ENCODE measurements at regions not wholly inside any gene's neighbourhood (a gene's known extent, or its start where the extent isn't known, plus 50 kb on each side); places are given as distances from the start of the nearest gene placed in this dataset.
"Not testable (repeated sequence)": the region's sequence is repeated elsewhere in the genome, so short reads cannot be mapped to it uniquely, and the experiment has no call there.

DNA sequence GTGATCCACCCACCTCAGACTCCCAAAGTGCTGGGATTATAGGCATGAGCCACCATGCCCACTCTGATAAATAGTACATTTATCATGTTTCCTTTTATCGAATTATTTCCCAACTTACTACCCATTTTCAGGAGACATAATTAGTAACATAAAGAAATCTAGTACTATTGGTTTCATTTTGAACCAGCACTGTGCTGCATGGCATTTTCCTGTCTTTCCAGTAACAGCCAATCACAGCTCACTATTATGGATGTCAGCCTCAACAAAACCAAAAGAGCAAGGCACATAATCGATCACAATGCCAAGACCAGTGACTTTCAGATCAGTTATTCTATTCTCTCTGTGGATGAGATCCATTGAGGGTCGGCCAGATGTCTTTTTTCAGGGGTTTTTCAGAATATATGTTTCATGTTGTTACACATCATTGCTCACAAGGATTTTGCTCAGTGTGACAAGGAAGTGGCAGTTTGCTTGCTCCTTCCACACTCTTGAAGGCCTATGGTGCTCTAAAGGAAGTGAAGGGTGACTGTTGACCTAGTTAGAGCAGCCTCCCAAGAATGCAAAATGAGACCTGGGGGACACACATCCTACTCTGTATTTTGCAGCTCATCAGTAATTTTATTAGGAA is 233.4 kb downstream of the KCNRG start:
- Histone ChIP-seq H3K27me3 (no peaks in the 10 kb centered on the region), H3K9me3 (no peaks in the 10 kb centered on the region), H3K27ac (no peak overlapping the region), H3K4me1 (peaks cover 6 to 15% (median 8%) of the 10 kb centered on the region in 4 donors), H3K36me3 (no peaks in the 10 kb centered on the region), H3K4me3 (no peak overlapping the region)
- TF ChIP-seq, protein P1, sequence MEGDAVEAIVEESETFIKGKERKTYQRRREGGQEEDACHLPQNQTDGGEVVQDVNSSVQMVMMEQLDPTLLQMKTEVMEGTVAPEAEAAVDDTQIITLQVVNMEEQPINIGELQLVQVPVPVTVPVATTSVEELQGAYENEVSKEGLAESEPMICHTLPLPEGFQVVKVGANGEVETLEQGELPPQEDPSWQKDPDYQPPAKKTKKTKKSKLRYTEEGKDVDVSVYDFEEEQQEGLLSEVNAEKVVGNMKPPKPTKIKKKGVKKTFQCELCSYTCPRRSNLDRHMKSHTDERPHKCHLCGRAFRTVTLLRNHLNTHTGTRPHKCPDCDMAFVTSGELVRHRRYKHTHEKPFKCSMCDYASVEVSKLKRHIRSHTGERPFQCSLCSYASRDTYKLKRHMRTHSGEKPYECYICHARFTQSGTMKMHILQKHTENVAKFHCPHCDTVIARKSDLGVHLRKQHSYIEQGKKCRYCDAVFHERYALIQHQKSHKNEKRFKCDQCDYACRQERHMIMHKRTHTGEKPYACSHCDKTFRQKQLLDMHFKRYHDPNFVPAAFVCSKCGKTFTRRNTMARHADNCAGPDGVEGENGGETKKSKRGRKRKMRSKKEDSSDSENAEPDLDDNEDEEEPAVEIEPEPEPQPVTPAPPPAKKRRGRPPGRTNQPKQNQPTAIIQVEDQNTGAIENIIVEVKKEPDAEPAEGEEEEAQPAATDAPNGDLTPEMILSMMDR (IDR thresholded peaks at IDR 0.05) = no peak
- TF ChIP-seq POLR2AphosphoS5 (IDR thresholded peaks at IDR 0.05) (no peak), POLR2A (IDR thresholded peaks at IDR 0.05) (no peak), EP300 (IDR thresholded peaks at IDR 0.05) (no peak)
- intact Hi-C loops (cut with DNase I; ENCODE audit: low total_unique reads) = no loop called here
- WGBS, 5 donors = 82 to 85% (median 83%) methylated on average over 3 of the region's 3 CpGs
- no peak for DNase-seq

DNA sequence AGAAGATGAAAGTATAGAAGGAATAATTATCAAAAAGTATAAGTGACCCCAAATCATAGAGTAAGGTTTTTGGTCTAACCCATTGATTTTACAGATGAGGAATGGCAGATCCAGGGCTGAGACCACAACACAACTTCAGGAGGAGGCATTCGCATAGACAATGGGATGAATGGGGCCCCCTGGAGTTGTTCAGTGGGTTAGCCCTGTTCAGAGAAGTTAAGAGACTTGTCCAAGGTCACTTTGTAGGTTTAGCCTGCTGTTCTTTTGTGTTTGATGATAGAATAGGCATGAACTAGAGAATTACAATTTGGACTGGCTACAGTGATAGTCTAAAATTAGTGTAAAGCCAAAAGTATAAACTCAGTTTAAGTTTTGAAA is 233.9 kb downstream of the KCNRG start:
- Histone ChIP-seq H3K4me3 (no peak overlapping the region), H3K4me1 (peaks cover 6 to 13% (median 8%) of the 10 kb centered on the region in 4 donors), H3K27ac (no peak overlapping the region), H3K27me3 (no peaks in the 10 kb centered on the region), H3K36me3 (no peaks in the 10 kb centered on the region), H3K9me3 (no peaks in the 10 kb centered on the region)
- TF ChIP-seq EP300 (IDR thresholded peaks at IDR 0.05) (no peak), POLR2A (IDR thresholded peaks at IDR 0.05) (no peak), POLR2AphosphoS5 (IDR thresholded peaks at IDR 0.05) (no peak)
- TF ChIP-seq, protein P1 (IDR thresholded peaks at IDR 0.05) = no peak
- WGBS, 5 donors = 84 to 100% (median 93%) methylated on average over 1 of the region's 1 CpG
- intact Hi-C loops (cut with DNase I; ENCODE audit: low total_unique reads) = no loop called here
- no peak for DNase-seq

DNA sequence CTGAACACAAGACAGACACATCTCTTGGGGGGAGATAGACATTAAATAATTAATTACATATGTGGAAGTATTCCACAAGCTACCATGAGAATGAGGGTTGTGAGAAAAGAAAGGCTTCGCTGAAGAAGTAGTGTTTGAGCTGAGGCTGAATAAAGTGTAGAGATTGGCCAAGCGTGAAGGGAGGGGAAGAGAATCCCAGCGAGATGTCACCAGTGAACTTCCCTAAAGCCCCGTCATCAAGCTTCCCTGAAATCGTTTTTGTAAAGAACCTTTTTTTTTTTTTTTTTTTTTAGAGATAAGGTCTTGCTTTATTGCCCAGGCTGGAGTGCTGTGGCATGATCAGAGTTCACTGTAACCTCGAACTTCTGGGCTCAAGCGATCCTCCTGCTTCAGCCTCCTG is 235.2 kb downstream of the KCNRG start:
- Histone ChIP-seq H3K27ac (no peak overlapping the region), H3K27me3 (no peaks in the 10 kb centered on the region), H3K9me3 (no peaks in the 10 kb centered on the region), H3K4me1 (peaks cover 0 to under 1% (median 0%) of the 10 kb centered on the region in 4 donors), H3K4me3 (no peak overlapping the region), H3K36me3 (no peaks in the 10 kb centered on the region)
- WGBS, 5 donors = 77 to 88% (median 82%) methylated on average over 7 of the region's 7 CpGs
- no peak for TF ChIP-seq POLR2AphosphoS5 (IDR thresholded peaks at IDR 0.05)
- no peak for TF ChIP-seq EP300 (IDR thresholded peaks at IDR 0.05)
- TF ChIP-seq, protein P1 (IDR thresholded peaks at IDR 0.05) = no peak
- TF ChIP-seq POLR2A (IDR thresholded peaks at IDR 0.05) = no peak
- intact Hi-C loops (cut with DNase I; ENCODE audit: low total_unique reads) = no loop called here
- no peak for DNase-seq

DNA sequence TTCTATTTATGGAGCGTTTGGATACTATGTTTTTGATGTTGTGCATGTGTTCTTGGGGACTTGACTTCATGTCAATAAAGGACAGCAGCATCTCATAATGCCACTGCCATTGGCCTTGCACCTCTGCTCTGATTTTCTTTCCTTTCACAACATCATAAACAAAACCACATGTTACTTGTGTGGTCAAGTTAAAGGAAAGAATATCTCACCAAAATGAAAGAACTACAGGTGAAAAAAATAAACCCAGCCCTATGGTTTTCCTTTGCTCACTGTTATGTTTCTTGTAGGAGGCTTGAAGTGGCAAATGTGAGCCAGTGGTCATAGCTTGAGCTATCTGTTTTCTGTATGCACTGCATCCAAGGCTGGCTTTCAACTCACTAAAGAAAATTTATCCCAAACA is 240.4 kb downstream of the KCNRG start:
- Histone ChIP-seq H3K4me1 (no peaks in the 10 kb centered on the region), H3K27me3 (no peaks in the 10 kb centered on the region), H3K27ac (no peak overlapping the region), H3K9me3 (no peaks in the 10 kb centered on the region), H3K4me3 (no peak overlapping the region), H3K36me3 (no peaks in the 10 kb centered on the region)
- intact Hi-C loops (cut with DNase I; ENCODE audit: low total_unique reads) = no loop called here
- DNase-seq = no peak
- TF ChIP-seq, protein P1 (IDR thresholded peaks at IDR 0.05) = no peak
- TF ChIP-seq EP300 (IDR thresholded peaks at IDR 0.05) = no peak
- WGBS, 5 donors = 79 to 89% (median 85%) methylated on average over 1 of the region's 1 CpG

DNA sequence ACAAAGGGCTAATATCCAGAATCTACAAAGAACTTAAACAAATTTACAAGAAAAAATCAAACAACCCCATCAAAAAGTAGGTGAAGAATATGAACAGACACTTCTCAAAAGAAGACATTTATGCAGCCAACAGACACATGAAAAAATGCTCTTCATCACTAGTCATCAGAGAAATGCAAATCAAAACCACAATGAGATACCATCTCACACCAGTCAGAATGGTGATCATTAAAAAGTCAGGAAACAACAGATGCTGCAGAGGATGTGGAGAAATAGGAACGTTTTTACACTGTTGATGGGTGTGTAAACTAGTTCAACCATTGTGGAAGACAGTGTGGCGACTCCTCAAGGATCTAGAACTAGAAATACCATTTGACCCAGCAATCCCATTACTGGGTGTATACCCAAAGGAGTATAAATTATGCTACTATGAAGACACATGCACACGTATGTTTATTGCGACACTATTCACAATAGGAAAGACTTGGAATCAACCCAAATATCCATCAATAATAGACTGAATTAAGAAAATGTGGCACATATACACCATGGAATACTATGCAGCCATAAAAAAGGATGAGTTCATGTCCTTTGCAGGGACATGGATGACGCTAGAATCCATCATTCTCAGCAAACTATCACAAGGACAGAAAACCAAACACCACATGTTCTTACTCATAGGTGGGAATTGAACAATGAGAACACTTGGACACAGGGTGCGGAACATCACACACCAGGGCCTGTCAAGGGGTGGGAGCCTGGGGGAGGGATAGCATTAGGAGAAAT is 241.5 kb downstream of the KCNRG start:
- H3K27ac ChIP-seq; H3K36me3 ChIP-seq; H3K4me1 ChIP-seq; H3K4me3 ChIP-seq; DNase-seq; H3K27me3 ChIP-seq; H3K9me3 ChIP-seq; intact Hi-C loops (cut with DNase I; ENCODE audit: low total_unique reads): not testable (repeated sequence)
- WGBS, 5 donors = 86 to 92% (median 88%) methylated on average over 6 of the region's 6 CpGs
